ENCODE measurements at regions not wholly inside any gene's neighbourhood (a gene's known extent, or its start where the extent isn't known, plus 50 kb on each side); places are given as distances from the start of the nearest gene placed in this dataset.

DNA sequence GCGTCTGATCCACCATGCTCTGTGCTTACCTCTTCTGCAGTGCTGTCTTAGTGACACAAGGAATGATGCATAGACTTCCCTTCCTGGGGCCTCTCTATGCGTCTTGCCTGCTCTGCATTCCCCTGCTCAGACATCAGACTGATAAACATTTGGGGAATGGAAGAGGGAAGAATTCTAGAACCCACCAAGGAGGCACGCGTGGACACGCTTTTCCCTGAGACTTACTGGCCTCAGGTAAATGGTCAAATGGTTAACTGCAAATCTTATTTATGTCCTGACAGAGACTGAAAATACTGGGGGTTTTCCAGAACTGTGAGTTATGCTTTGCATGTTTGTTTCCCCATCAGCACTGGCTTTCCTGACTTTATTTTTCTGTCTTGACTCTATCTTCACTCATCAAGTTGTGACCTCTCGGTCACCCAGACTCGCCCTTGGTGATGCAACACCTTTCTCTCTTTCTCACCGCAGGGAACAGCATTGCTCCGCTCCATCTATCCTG is 285.9 kb upstream of the FZD8 start:
- TF ChIP-seq POLR2A (IDR thresholded peaks at IDR 0.05) = no peak
- TF ChIP-seq, protein P1, sequence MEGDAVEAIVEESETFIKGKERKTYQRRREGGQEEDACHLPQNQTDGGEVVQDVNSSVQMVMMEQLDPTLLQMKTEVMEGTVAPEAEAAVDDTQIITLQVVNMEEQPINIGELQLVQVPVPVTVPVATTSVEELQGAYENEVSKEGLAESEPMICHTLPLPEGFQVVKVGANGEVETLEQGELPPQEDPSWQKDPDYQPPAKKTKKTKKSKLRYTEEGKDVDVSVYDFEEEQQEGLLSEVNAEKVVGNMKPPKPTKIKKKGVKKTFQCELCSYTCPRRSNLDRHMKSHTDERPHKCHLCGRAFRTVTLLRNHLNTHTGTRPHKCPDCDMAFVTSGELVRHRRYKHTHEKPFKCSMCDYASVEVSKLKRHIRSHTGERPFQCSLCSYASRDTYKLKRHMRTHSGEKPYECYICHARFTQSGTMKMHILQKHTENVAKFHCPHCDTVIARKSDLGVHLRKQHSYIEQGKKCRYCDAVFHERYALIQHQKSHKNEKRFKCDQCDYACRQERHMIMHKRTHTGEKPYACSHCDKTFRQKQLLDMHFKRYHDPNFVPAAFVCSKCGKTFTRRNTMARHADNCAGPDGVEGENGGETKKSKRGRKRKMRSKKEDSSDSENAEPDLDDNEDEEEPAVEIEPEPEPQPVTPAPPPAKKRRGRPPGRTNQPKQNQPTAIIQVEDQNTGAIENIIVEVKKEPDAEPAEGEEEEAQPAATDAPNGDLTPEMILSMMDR (IDR thresholded peaks at IDR 0.05) = no peak
